OCI-LY1 (cell line): ENCODE measurements at regions not wholly inside any gene's neighbourhood (a gene's known extent, or its start where the extent isn't known, plus 50 kb on each side); places are given as distances from the start of the nearest gene placed in this dataset.
A peak's percentile ranks its signal among the peaks of the same experiment; 100 is the strongest.

ENCODE experiments used
- H2AFZ ChIP-seq: fragments of 200-600 bp; sonication (generic), shearing (Covaris generic); 2 replicates; pipeline ENCODE4 v1.6.0; 2014; ENCODE audit warnings: antibody characterized with exemption, mild to moderate bottlenecking, low read length
- H3F3A ChIP-seq: fragments of 200-600 bp; sonication (generic), shearing (Covaris generic); 2 replicates; pipeline ENCODE4 v1.6.0; 2014; ENCODE audit warnings: mild to moderate bottlenecking, antibody characterized with exemption, low read length, moderate library complexity; ENCODE audit not compliant: insufficient read depth
- H3K27ac ChIP-seq: fragments of 200-600 bp; sonication (generic); 2 replicates; pipeline ENCODE4 v1.5.1; 2014; ENCODE audit warnings: low read length, mixed run types, mild to moderate bottlenecking, low read depth; ENCODE audit not compliant: poor library complexity, severe bottlenecking
- H3K27me3 ChIP-seq: fragments of 200-600 bp; sonication (generic); 2 replicates; pipeline ENCODE4 v1.6.0; 2014; ENCODE audit warnings: antibody characterized with exemption, mild to moderate bottlenecking, low read length, moderate library complexity; ENCODE audit not compliant: insufficient read depth
- H3K36me3 ChIP-seq: fragments of 200-600 bp; sonication (generic); 2 replicates; pipeline ENCODE4 v1.6.1; 2014; ENCODE audit warnings: mild to moderate bottlenecking, antibody characterized with exemption, low read length, moderate library complexity, mixed read lengths; ENCODE audit not compliant: insufficient read depth
- H3K4me1 ChIP-seq: fragments of 200-600 bp; sonication (generic); 2 replicates; pipeline ENCODE4 v1.5.1; 2014; ENCODE audit warnings: mild to moderate bottlenecking, low read length, moderate library complexity; ENCODE audit not compliant: insufficient read depth, severe bottlenecking
- H3K4me2 ChIP-seq: fragments of 200-600 bp; sonication (generic), shearing (Covaris generic); 2 replicates; pipeline ENCODE4 v1.6.1; 2014; ENCODE audit warnings: low read length
- H3K4me3 ChIP-seq: fragments of 200-600 bp; sonication (generic); 2 replicates; pipeline ENCODE4 v1.5.1; 2014; ENCODE audit warnings: low read length, low read depth, mild to moderate bottlenecking, mixed read lengths; ENCODE audit not compliant: poor library complexity, severe bottlenecking
- H3K79me2 ChIP-seq: fragments of 200-600 bp; shearing (Covaris generic); 2 replicates; pipeline ENCODE4 v1.6.1; 2016; ENCODE audit warnings: mixed run types, low read length, mixed read lengths; ENCODE audit not compliant: insufficient read depth
- H3K9ac ChIP-seq: fragments of 200-600 bp; sonication (generic), shearing (Covaris generic); 2 replicates; pipeline ENCODE4 v1.6.1; 2014; ENCODE audit warnings: mild to moderate bottlenecking, low read length, mixed read lengths
- H3K9me2 ChIP-seq: fragments of 200-600 bp; sonication (generic), shearing (Covaris generic); 2 replicates; pipeline ENCODE4 v1.6.1; 2014; ENCODE audit warnings: low read depth, mild to moderate bottlenecking, low read length, mixed read lengths
- H3K9me3 ChIP-seq: fragments of 200-600 bp; shearing (Covaris generic); 2 replicates; pipeline ENCODE4 v1.6.1; 2014; ENCODE audit warnings: low read length, mixed read lengths
- H4K20me1 ChIP-seq: fragments of 200-600 bp; sonication (generic), shearing (Covaris generic); 2 replicates; pipeline ENCODE4 v1.6.0; 2016; ENCODE audit warnings: mild to moderate bottlenecking, low read length; ENCODE audit not compliant: insufficient read depth
- EZH2 ChIP-seq: fragments of 200-600 bp; sonication (generic), shearing (Covaris generic); IDR thresholded peaks from 2 replicates; pipeline ENCODE4 v1.8.0; 2017; ENCODE audit warnings: borderline replicate concordance, mixed run types, mild to moderate bottlenecking, antibody characterized with exemption, low read length, moderate library complexity, mixed read lengths
- TF ChIP-seq, protein P1 (sequence below): fragments of 200-600 bp; sonication (generic), shearing (Covaris generic); IDR thresholded peaks from 2 replicates; pipeline ENCODE4 v1.5.1; 2017; ENCODE audit warnings: mild to moderate bottlenecking, antibody characterized with exemption, low read length, moderate library complexity, mixed read lengths

- H3K36me3 ChIP-seq: no peaks in the 10 kb centered on the region
- no peak overlapping the region for H2AFZ ChIP-seq
- no peaks in the 10 kb centered on the region for H3K79me2 ChIP-seq
- peaks cover 13% of the 10 kb centered on the region for H3K4me1 ChIP-seq
- no peaks in the 10 kb centered on the region for H3F3A ChIP-seq
- no peaks in the 10 kb centered on the region for H3K9me3 ChIP-seq
- H3K9ac ChIP-seq: no peak overlapping the region
- H3K4me2 ChIP-seq: no peak overlapping the region
- H4K20me1 ChIP-seq: no peaks in the 10 kb centered on the region
- no peak overlapping the region for H3K4me3 ChIP-seq
- no peaks in the 10 kb centered on the region for H3K27me3 ChIP-seq
- TF ChIP-seq, protein P1, sequence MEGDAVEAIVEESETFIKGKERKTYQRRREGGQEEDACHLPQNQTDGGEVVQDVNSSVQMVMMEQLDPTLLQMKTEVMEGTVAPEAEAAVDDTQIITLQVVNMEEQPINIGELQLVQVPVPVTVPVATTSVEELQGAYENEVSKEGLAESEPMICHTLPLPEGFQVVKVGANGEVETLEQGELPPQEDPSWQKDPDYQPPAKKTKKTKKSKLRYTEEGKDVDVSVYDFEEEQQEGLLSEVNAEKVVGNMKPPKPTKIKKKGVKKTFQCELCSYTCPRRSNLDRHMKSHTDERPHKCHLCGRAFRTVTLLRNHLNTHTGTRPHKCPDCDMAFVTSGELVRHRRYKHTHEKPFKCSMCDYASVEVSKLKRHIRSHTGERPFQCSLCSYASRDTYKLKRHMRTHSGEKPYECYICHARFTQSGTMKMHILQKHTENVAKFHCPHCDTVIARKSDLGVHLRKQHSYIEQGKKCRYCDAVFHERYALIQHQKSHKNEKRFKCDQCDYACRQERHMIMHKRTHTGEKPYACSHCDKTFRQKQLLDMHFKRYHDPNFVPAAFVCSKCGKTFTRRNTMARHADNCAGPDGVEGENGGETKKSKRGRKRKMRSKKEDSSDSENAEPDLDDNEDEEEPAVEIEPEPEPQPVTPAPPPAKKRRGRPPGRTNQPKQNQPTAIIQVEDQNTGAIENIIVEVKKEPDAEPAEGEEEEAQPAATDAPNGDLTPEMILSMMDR: no peak
- no peak for TF ChIP-seq EZH2
- H3K27ac ChIP-seq: no peak overlapping the region
- no peaks in the 10 kb centered on the region for H3K9me2 ChIP-seq
These were observed 1593.5 kb upstream of the ACVR2A start for GRCh38 chr2:146251328-146251727.

DNA sequence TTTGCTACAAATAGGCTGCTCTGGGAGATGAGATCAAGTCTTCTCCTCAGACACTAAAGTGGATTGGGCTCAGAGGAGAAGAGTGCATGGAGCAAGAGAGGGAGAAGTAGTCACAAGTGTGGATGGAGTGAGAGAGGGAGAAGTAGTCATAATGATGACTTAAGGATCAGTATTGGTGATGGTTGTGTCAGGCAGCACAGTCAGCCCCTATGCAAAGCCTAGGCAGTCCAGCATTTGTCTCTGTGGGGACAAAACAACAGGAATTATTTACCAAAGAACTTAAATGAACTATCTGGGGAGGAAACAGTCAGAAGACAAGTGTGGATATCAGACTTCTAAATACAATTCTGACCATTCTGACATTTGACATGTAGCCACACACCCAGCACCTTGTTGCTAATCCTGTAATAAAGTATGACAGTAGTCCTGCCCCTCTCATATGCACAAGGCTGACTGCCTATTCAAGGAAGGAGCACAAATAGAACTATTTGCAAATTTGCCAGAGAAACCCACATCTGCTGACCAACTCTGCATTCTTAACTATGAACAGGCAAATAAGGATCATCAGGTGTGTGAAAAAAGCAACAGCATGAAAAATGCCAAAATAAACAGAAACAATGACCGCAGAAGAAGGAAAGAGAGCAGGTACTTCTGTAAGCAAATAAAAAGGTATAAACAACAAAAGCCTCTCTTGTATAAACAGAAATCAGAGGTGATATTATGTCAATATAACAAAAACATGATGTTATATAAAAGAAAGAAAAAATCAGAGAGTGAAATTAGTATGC is 1597.9 kb upstream of the ACVR2A start:
- TF ChIP-seq, protein P1: no peak
- TF ChIP-seq EZH2: no peak
- Histone ChIP-seq H3K9me2 (no peaks in the 10 kb centered on the region), H3K36me3 (no peaks in the 10 kb centered on the region), H3K4me2 (no peak overlapping the region), H3K4me1 (peaks cover 16% of the 10 kb centered on the region), H3K9ac (no peak overlapping the region), H4K20me1 (no peaks in the 10 kb centered on the region), H3K27ac (peak overlapping the region; percentile 57), H3F3A (no peaks in the 10 kb centered on the region), H3K79me2 (no peaks in the 10 kb centered on the region), H2AFZ (peak overlapping the region; percentile 76; the same call in 1 of the 2 replicates), H3K4me3 (no peak overlapping the region), H3K9me3 (no peaks in the 10 kb centered on the region), H3K27me3 (no peaks in the 10 kb centered on the region)

DNA sequence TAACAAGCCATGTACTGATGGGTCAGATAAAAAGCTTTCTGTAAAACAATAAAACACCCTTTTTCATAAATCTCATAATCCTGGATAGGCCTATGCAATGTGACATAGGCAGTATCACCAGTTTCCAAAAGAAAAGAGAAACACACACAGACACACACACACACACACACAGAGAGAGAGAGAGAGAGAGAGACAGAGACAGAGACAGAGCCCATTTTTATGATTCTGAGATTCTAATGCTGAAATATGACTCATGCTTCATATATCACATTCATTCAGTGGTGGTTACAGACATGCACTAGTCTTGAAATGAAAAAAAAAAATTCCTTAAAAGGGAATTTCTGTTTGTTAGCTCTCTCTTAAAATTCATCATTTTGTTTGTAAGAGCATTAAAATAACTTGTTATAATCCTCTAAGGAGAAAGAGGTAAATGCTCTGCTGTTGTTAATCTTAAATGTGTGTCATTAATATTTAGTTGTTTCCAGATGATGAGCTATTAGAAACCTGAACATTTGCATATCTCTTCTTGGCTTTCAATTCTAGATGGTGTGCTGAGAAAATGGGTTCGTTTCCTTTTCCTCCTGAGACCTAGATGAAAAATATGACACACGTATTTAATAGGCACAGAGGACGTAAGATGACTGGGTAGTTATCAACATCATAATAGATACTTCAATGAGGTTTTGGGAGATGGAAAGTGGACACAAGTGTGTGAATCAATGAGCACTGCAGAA is 1598.7 kb upstream of the ACVR2A start:
- H2AFZ ChIP-seq: peak overlapping the region; percentile 76; the same call in 1 of the 2 replicates

More for the DNA sequence above, 1598.7 kb upstream of the ACVR2A start:
- Histone ChIP-seq H3K9ac (no peak overlapping the region), H3K4me3 (no peak overlapping the region), H3K9me2 (no peaks in the 10 kb centered on the region), H3K27ac (peak overlapping the region; percentile 57), H4K20me1 (no peaks in the 10 kb centered on the region), H3K27me3 (no peaks in the 10 kb centered on the region), H3K4me1 (peaks cover 16% of the 10 kb centered on the region), H3K79me2 (no peaks in the 10 kb centered on the region), H3F3A (no peaks in the 10 kb centered on the region), H3K4me2 (no peak overlapping the region), H3K9me3 (no peaks in the 10 kb centered on the region), H3K36me3 (no peaks in the 10 kb centered on the region)
- TF ChIP-seq, protein P1: no peak
- TF ChIP-seq EZH2: no peak
